ENCODE measurements at regions not wholly inside any gene's neighbourhood (a gene's known extent, or its start where the extent isn't known, plus 50 kb on each side); places are given as distances from the start of the nearest gene placed in this dataset.

- no peaks in the 10 kb centered on the region for H3K36me3 ChIP-seq (ENCODE audit: insufficient read depth in 1 of 2, low read depth in 1 of 2)
- WGBS, 3 donors = 39 to 52% (median 40%) methylated on average over 5 of the region's 5 CpGs
- intact Hi-C loops (cut with DNase I) = no loop called here
- no peak overlapping the region for H3K4me3 ChIP-seq
- no peaks in the 10 kb centered on the region for H3K27me3 ChIP-seq (ENCODE audit: insufficient read depth in 3 of 3, low read length in 2 of 3)
- DNase-seq (no peak), ATAC-seq (no peak)
- no peaks in the 10 kb centered on the region for H3K4me1 ChIP-seq
- H3K9me3 ChIP-seq = no peaks in the 10 kb centered on the region
- no peak overlapping the region for H3K27ac ChIP-seq
- TF ChIP-seq, protein P1, sequence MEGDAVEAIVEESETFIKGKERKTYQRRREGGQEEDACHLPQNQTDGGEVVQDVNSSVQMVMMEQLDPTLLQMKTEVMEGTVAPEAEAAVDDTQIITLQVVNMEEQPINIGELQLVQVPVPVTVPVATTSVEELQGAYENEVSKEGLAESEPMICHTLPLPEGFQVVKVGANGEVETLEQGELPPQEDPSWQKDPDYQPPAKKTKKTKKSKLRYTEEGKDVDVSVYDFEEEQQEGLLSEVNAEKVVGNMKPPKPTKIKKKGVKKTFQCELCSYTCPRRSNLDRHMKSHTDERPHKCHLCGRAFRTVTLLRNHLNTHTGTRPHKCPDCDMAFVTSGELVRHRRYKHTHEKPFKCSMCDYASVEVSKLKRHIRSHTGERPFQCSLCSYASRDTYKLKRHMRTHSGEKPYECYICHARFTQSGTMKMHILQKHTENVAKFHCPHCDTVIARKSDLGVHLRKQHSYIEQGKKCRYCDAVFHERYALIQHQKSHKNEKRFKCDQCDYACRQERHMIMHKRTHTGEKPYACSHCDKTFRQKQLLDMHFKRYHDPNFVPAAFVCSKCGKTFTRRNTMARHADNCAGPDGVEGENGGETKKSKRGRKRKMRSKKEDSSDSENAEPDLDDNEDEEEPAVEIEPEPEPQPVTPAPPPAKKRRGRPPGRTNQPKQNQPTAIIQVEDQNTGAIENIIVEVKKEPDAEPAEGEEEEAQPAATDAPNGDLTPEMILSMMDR (IDR thresholded peaks at IDR 0.05) = no peak
These were observed 206.4 kb upstream of the NCKAP5 start for GRCh38 chr2:133774654-133775015.

DNA sequence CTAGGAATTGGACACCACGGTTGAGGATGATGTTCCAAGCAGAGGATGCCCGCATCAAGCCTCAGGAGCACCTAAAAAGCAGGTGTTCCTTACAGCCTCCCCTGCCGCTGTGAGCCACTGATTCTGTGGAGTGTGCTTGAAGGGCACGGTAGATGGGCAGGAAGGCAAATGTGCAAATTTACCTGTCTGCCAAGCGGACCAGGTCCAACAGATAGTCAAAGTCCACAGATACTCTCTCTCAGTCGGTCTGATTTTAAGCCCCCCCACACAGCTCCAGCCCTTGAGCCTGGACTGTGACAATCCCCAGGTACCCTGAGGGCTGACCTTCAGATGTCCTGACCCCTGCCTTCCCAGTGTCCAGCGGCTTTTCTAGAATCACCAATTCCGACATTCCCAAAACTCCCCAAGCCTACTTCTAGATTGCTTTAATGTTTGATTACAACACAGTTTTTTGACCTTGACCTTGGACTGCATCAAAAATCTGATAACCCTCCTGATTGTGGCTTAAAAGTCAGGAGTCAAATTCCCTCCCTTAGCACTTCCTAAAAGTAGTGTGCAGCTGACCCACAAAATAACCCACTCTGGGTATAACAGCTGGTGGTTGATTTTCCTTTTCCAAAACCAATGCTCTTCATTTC, 208.8 kb upstream of the NCKAP5 start:
- Histone ChIP-seq H3K9me3 (no peaks in the 10 kb centered on the region), H3K4me1 (no peaks in the 10 kb centered on the region), H3K27ac (no peak overlapping the region), H3K4me3 (no peak overlapping the region), H3K27me3 (ENCODE audit: insufficient read depth in 3 of 3, low read length in 2 of 3) (no peaks in the 10 kb centered on the region), H3K36me3 (ENCODE audit: insufficient read depth in 1 of 2, low read depth in 1 of 2) (no peaks in the 10 kb centered on the region)
- WGBS, 3 donors = 93 to 97% (median 94%) methylated on average over 8 of the region's 8 CpGs
- intact Hi-C loops (cut with DNase I) = no loop called here
- DNase-seq (no peak), ATAC-seq (no peak)
- TF ChIP-seq, protein P1 (IDR thresholded peaks at IDR 0.05) = no peak

DNA sequence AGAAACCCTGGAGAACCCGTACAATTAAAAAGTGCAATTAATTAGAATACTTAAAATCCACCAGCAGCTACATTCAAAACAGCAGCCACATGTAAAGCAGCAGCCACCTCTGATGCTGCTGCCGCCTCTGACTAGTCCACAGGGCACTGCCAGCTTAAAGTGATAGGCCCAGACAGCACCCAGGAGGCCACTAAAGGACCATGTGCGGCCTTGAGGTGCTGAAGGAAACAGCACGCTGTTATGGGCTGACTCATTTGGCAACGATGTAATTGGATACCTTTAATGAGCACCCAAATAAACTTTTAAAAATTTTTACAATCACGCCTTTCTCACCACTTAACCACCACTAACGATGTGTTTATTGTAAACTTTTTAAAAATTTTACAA, 209.3 kb upstream of the NCKAP5 start:
- no peak overlapping the region for H3K4me3 ChIP-seq
- no peaks in the 10 kb centered on the region for H3K36me3 ChIP-seq (ENCODE audit: insufficient read depth in 1 of 2, low read depth in 1 of 2)
- 62 to 74% (median 68%) methylated on average over 7 of the region's 7 CpGs for WGBS, 3 donors
- H3K27ac ChIP-seq = no peak overlapping the region
- no peaks in the 10 kb centered on the region for H3K9me3 ChIP-seq
- DNase-seq = no peak
- no peak for ATAC-seq
- intact Hi-C loops (cut with DNase I) = no loop called here
- TF ChIP-seq, protein P1 (IDR thresholded peaks at IDR 0.05) = no peak
- no peaks in the 10 kb centered on the region for H3K27me3 ChIP-seq (ENCODE audit: insufficient read depth in 3 of 3, low read length in 2 of 3)
- no peaks in the 10 kb centered on the region for H3K4me1 ChIP-seq

GRCh38 chr2:133780099-133780996, 212.1 kb upstream of the NCKAP5 start:
- no peak overlapping the region for H3K4me3 ChIP-seq
- no peak overlapping the region for H3K27ac ChIP-seq
- DNase-seq (no peak), ATAC-seq (no peak)
- no peaks in the 10 kb centered on the region for H3K9me3 ChIP-seq
- WGBS, 3 donors = 53 to 56% (median 55%) methylated on average over 12 of the region's 12 CpGs
- intact Hi-C loops (cut with DNase I) = no loop called here
- TF ChIP-seq, protein P1 (IDR thresholded peaks at IDR 0.05) = peak; percentile 65
- no peaks in the 10 kb centered on the region for H3K36me3 ChIP-seq (ENCODE audit: insufficient read depth in 1 of 2, low read depth in 1 of 2)
- H3K4me1 ChIP-seq = no peaks in the 10 kb centered on the region
- H3K27me3 ChIP-seq (ENCODE audit: insufficient read depth in 3 of 3, low read length in 2 of 3) = no peaks in the 10 kb centered on the region

Measured in psoas muscle (tissue), 7 donors.